Stimulated activated naive B cell treated with anti-CD40 and anti-IgM and Interleukin-4, amounts not matched to agents 10 μg/mL and 1 μg/mL and 100 μg/mL, for 72 hours (primary cell): ENCODE measurements at regions not wholly inside any gene's neighbourhood (a gene's known extent, or its start where the extent isn't known, plus 50 kb on each side); places are given as distances from the start of the nearest gene placed in this dataset.
A peak's percentile ranks its signal among the peaks of the same experiment; 100 is the strongest.

ENCODE experiments used
- ATAC-seq, 2 donors: fragments of 150-1000 bp; cut with Tn5 transposase; replicated peaks; 2 replicates each; pipeline ENCODE4 v1.10.0; 2021; ENCODE audit warnings: moderate library complexity in 1 of 2
- DNase-seq: peaks from one replicate; pipeline ENCODE4 v3.0.0; 2021
- H3K27ac Mint-ChIP-seq: one replicate; pipeline ENCODE4 v1.8.0; 2022; ENCODE audit warnings: mild to moderate bottlenecking, mixed read lengths
- H3K27me3 Mint-ChIP-seq, 2 donors: one replicate each; pipeline ENCODE4 v1.8.0; 2022; ENCODE audit warnings: mixed read lengths in 2 of 2
- H3K36me3 Mint-ChIP-seq, 2 donors: one replicate each; pipeline ENCODE4 v1.8.0; 2022; ENCODE audit warnings: mixed read lengths in 2 of 2, mild to moderate bottlenecking in 1 of 2
- H3K4me1 Mint-ChIP-seq, 2 donors: one replicate each; pipeline ENCODE4 v1.8.0; 2022; ENCODE audit warnings: mixed read lengths in 2 of 2, mild to moderate bottlenecking in 1 of 2
- H3K4me3 Mint-ChIP-seq, 2 donors: one replicate each; pipeline ENCODE4 v1.8.0; 2022; ENCODE audit warnings: mild to moderate bottlenecking in 2 of 2, mixed read lengths in 2 of 2, moderate library complexity in 1 of 2
- H3K9me3 Mint-ChIP-seq, 2 donors: one replicate each; pipeline ENCODE4 v1.8.0; 2022; ENCODE audit warnings: mixed read lengths in 2 of 2, mild to moderate bottlenecking in 1 of 2

DNA sequence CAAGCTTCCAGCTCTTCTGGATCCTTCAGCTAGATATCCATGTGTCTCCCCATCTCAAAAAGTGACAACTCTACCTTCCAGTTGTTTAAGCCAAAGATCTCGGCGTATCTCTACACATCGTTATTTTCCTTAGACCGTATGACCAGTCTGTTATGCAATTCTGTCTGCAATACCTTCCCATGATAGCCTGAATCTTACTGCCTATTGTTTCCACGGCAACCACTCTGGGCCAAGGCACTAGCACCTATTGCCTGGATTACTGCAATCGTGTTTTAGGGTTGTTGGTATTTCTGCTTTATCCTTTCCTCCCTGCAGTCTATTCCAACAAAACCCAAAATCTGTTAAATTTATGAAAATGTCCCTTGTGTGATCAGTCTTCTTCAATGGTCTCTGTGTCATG is 448.4 kb downstream of the MTRR start:
- ATAC-seq = no peak
- no peaks in the 10 kb centered on the region for H3K27me3 Mint-ChIP-seq
- H3K4me3 Mint-ChIP-seq = no peak overlapping the region
- H3K27ac Mint-ChIP-seq = no peak overlapping the region
- H3K4me1 Mint-ChIP-seq = no peaks in the 10 kb centered on the region
- no peak for DNase-seq
- H3K36me3 Mint-ChIP-seq = no peaks in the 10 kb centered on the region
- peaks cover 4 to 8% of the 10 kb centered on the region in 2 donors for H3K9me3 Mint-ChIP-seq

DNA sequence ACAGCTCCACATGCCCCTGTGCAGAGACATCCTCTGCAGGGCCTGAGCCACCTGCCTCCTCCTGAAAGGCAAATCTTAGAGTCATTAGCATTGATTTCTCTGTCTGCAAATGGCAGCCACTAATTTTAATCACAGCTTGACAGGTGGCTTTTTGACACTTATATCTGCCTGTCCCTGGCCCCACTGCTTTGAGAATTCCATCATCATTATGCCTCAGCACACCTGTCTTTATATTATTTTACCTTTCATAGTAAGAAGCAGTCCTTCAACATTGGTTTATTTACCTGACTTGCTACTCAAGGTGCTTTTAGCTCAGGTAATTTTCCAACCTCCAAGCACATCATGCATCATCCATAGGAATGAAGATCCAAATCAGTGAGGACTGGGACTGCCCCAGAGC is 451.3 kb downstream of the MTRR start:
- Mint-ChIP-seq H3K4me1 (no peaks in the 10 kb centered on the region), H3K36me3 (no peaks in the 10 kb centered on the region), H3K4me3 (no peak overlapping the region), H3K27ac (no peak overlapping the region), H3K9me3 (peaks cover 4 to 8% of the 10 kb centered on the region in 2 donors), H3K27me3 (no peaks in the 10 kb centered on the region)
- no peak for DNase-seq
- ATAC-seq = no peak

DNA sequence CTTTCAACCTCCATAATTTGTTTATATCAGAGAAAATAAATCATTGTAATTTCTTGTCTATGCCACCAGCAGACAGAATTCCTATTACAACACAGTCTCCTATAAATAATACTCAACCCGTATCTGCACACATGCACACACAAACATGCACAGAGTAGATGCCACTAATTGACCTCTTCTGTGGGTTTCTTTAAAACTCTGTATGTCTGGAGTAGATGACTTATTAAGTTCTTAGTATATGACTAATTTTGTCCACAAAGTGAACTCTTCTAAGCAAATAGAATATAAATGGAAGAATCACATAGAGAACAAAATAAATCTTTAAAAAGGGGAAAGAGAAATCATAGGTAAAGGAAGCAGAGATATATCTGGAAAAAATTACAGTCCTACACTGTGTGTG is 452.3 kb downstream of the MTRR start:
- Mint-ChIP-seq H3K36me3 (no peaks in the 10 kb centered on the region), H3K27ac (no peak overlapping the region), H3K4me3 (no peak overlapping the region), H3K4me1 (no peaks in the 10 kb centered on the region), H3K9me3 (peaks cover 4 to 8% of the 10 kb centered on the region in 2 donors), H3K27me3 (no peaks in the 10 kb centered on the region)
- ATAC-seq (no peak), DNase-seq (no peak)

DNA sequence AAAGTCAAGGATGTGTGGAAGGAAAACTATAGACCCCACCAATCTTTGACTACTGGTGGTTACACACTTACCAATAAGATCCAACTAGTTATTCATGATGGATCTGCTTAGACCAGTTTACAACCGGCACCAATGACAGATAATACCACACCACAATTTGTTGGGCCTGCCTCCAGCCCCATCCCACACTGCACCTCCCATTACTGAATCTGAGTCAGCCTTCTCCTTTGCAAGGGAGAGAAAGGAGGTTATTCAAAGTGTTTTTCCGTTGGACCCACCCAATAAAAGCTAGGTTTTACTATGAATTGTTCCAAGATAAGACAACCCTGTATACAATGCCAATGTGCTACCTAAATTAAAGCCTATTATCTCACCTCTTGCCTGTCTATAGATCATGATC is 453.5 kb downstream of the MTRR start:
- no peak for ATAC-seq
- Mint-ChIP-seq H3K4me1 (no peaks in the 10 kb centered on the region), H3K4me3 (no peak overlapping the region), H3K36me3 (no peaks in the 10 kb centered on the region), H3K27me3 (no peaks in the 10 kb centered on the region), H3K27ac (no peak overlapping the region), H3K9me3 (peaks cover 0 to 8% of the 10 kb centered on the region in 2 donors)
- DNase-seq = no peak

DNA sequence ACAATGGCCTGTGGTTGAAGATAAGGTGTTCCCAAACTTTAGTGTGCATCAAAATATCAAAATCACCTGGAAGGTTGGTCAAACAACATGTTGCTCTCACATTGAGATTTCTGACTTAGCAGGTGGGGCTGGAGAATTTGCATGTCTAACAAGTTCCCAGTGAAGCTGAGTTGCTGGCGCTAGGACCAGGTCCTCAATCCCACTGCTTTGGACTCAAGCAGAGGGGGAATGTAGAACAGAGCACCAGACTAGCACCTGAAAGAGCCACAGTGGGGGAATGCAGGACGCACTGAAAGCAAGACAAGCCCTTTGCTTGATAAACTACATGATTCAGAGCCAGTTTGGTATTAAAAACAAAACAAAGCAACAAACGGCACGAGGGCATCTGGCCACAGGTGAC is 458.1 kb downstream of the MTRR start:
- ATAC-seq (no peak), DNase-seq (no peak)
- H3K4me1 Mint-ChIP-seq = no peaks in the 10 kb centered on the region
- H3K4me3 Mint-ChIP-seq = no peak overlapping the region
- H3K27me3 Mint-ChIP-seq = peaks cover 0 to 6% of the 10 kb centered on the region in 2 donors
- no peak overlapping the region for H3K27ac Mint-ChIP-seq
- H3K36me3 Mint-ChIP-seq = no peaks in the 10 kb centered on the region
- H3K9me3 Mint-ChIP-seq = no peaks in the 10 kb centered on the region

DNA sequence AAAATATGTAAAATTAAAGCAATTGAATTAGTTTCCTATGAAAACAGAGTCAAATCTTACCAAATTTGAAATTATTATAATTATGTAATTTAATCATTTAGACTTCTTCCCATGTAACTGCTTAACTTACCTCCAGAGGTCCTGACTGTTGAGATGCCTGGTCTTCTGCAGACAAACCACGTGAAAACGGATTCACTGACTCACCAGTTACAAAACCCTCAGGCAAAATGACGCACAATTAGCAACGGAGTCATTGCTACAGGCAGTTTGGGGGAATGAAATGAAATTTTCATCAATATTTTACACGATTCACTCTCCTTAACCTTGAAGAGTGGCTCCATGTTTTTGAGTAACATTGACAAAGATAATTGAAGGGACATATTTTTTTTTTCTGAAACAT is 460.8 kb downstream of the MTRR start:
- Mint-ChIP-seq H3K36me3 (no peaks in the 10 kb centered on the region), H3K4me3 (no peak overlapping the region), H3K9me3 (no peaks in the 10 kb centered on the region), H3K4me1 (no peaks in the 10 kb centered on the region), H3K27ac (no peak overlapping the region), H3K27me3 (peaks cover 0 to 6% of the 10 kb centered on the region in 2 donors)
- ATAC-seq = no peak
- DNase-seq = no peak

DNA sequence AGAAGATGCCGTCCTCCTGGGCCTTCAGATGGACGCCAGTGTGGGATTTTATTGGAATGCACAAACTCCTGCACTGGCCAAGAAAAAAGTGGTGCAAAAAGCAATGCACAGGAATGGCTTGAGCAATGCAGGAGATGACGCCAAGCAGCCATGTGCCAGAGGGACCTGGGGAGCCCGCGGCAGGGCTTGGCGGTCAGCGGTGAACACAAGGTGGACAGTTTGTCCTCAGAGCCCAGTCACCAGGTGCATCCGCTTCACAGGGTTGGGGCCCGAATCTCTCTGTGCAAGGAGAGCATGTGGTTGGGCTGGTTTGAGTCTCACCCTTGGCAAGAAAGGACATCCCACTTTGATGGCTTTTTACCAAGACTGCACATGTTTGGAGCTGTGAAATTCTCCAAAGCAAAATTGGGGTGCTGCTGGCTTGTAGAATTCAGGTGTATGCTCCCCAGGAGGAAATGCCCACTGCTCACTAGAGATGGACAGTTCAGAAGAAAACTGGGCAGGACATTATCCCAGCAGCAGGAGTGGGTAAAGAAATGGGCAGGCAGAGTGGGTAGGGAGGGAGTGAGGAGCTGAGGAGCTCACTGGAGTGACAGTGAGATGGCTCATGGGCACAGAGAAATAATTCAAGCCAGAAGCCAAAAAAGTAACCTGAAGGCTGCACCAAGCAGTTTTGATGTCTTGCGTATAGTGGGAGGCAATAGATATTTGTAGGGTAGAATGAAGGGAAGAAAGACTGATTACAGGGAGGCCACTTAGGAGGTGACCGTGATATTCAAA is 463.9 kb downstream of the MTRR start:
- Mint-ChIP-seq H3K27ac (no peak overlapping the region), H3K36me3 (no peaks in the 10 kb centered on the region), H3K4me3 (no peak overlapping the region), H3K27me3 (peaks cover 0 to 4% of the 10 kb centered on the region in 2 donors), H3K9me3 (no peaks in the 10 kb centered on the region), H3K4me1 (no peaks in the 10 kb centered on the region)
- no peak for ATAC-seq
- no peak for DNase-seq

DNA sequence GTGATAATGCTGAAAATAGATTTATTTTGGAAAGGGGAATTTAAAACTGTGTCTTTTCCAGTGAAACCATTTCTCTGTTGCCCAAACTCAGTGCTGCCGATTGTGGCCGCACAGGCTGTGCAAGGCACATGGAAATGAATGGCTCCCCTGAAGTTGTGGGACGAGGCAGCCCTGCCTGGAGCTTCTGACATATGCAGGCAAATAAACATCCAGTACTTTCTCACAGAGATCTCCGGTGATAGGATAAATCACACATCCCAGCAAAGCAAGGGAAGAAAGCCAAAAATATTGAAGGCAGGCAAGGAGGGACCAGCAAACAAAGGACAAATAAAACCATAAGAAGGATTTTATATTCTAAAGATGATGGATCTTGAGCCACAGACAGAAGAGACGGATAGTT is 464.5 kb downstream of the MTRR start:
- Mint-ChIP-seq H3K36me3 (no peaks in the 10 kb centered on the region), H3K4me3 (no peak overlapping the region), H3K27me3 (no peaks in the 10 kb centered on the region), H3K27ac (no peak overlapping the region), H3K9me3 (no peaks in the 10 kb centered on the region), H3K4me1 (no peaks in the 10 kb centered on the region)
- no peak for DNase-seq
- ATAC-seq = no peak

DNA sequence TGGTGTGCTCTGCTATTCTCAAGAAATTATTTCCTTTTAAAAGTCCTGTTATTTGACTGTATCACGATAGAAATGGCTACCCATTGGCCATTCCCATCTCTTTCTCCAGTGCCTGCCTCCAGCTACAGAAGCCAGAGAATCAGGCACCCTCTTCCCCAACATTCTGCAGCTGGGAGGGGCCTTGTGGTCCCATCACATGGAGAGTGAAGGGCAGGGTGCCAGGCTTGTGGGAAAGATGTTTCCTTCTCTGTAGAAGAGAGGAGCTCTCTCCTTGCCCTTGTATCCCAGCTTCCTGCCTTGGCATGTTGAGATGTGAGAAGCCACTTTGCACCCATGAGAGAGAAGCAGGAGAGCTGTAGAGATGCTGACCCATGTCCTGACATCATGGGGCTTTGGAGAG is 465.0 kb downstream of the MTRR start:
- H3K9me3 Mint-ChIP-seq = no peaks in the 10 kb centered on the region
- no peak overlapping the region for H3K4me3 Mint-ChIP-seq
- ATAC-seq (no peak), DNase-seq (no peak)
- no peaks in the 10 kb centered on the region for H3K36me3 Mint-ChIP-seq
- H3K4me1 Mint-ChIP-seq = no peaks in the 10 kb centered on the region
- H3K27me3 Mint-ChIP-seq = no peaks in the 10 kb centered on the region
- H3K27ac Mint-ChIP-seq = no peak overlapping the region

DNA sequence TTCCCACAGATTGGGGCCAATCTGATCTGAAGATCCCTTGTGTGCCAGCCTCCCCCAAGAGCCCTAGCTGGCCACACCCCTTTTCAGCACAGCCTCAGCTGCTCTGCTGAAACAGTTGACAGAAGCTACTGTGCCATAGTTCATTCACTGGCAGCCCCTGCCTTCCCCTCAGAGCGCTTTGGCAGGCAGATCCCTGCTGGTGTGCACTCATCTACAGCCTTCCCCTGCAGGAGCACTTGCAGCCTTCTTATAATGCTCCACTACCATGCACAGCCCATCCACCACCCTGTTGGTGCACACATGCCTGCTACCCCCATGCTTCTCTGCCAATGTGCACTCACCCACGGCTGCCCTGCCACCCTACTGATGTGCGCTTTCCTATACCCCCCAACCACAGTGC is 471.3 kb downstream of the MTRR start:
- ATAC-seq = no peak
- H3K9me3 Mint-ChIP-seq = peaks cover under 1 to 2% of the 10 kb centered on the region in 2 donors
- no peak for DNase-seq
- H3K27me3 Mint-ChIP-seq = peaks cover 0 to 5% of the 10 kb centered on the region in 2 donors
- no peaks in the 10 kb centered on the region for H3K36me3 Mint-ChIP-seq
- H3K27ac Mint-ChIP-seq = no peak overlapping the region
- H3K4me1 Mint-ChIP-seq = peaks cover 0 to 4% of the 10 kb centered on the region in 2 donors
- H3K4me3 Mint-ChIP-seq = no peak overlapping the region

DNA sequence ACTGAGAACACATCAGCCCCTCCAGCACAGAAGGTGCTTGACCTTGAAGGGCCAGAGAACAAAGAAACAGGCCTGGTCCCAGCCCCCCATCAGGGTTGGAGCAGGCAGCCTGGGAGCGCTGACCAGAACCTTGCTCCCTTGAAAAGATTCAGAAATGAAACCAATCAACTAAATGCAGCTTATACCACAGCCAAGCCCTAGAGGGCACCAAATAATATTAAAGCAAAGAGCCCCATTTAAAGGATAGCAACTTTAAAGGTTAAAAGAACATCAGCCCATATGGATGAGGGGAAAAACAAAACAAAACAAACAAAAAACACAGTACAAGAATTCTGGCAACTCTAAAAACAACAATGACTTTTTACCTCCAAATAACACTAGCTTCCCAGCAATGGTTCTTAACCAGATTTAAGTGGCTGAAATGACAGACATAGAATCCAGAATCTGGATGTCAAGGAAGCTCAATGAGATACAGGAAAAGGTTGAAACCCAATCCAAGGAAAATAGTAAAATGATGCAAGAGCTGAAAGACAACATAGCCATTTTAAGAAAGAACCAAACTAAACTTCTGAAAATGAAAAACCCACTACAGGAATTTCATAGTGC is 471.9 kb downstream of the MTRR start:
- peaks cover 0 to 5% of the 10 kb centered on the region in 2 donors for H3K27me3 Mint-ChIP-seq
- H3K36me3 Mint-ChIP-seq = no peaks in the 10 kb centered on the region
- no peak for DNase-seq
- peak; percentile 45 for ATAC-seq
- no peak overlapping the region for H3K27ac Mint-ChIP-seq
- H3K4me1 Mint-ChIP-seq = peaks cover 0 to 4% of the 10 kb centered on the region in 2 donors
- H3K9me3 Mint-ChIP-seq = peaks cover 2 to 4% of the 10 kb centered on the region in 2 donors
- no peak overlapping the region for H3K4me3 Mint-ChIP-seq

DNA sequence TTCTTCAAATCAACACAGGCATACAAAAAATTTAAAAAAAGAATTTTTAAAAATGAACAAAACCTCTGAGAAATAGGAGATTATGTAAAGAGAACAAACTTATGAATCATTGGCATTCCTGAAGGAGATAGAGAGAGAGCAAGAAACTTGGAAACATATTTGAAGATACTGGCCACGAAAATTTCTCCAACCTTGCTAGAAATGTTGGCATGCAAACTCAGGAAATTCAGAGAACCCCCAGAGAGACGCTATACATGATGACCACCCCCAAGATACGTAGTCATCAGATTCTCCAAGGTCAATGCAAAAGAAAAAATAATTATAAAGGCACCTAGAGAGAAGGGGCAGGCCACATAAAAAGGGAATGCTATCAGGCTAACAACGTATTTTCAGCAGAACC is 472.5 kb downstream of the MTRR start:
- Mint-ChIP-seq H3K4me3 (no peak overlapping the region), H3K36me3 (no peaks in the 10 kb centered on the region), H3K27ac (no peak overlapping the region), H3K4me1 (peaks cover 0 to 4% of the 10 kb centered on the region in 2 donors), H3K27me3 (peaks cover 0 to 5% of the 10 kb centered on the region in 2 donors), H3K9me3 (peaks cover 2 to 4% of the 10 kb centered on the region in 2 donors)
- DNase-seq = no peak
- ATAC-seq = no peak

DNA sequence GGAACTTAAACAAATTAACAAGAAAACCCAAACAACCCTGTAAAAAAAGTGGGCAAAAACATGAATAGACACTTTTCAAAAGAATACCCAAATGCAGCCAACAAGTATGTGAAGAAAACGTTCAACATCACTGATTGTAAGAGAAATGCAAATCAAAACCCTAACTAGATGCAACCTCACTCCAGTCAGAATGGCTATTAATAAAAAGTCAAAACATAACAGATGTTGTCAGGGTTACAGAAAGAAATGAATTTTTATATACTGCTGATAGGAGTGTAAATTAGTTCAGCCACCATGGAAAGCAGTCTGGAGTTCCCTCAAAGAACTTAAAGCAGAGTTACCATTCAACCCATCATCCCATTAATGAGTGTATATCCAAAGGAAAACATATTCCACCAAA is 479.0 kb downstream of the MTRR start:
- Mint-ChIP-seq H3K36me3 (no peaks in the 10 kb centered on the region), H3K4me1 (peaks cover 0 to 8% of the 10 kb centered on the region in 2 donors), H3K27ac (no peak overlapping the region), H3K27me3 (peaks cover 0 to 5% of the 10 kb centered on the region in 2 donors), H3K9me3 (peaks cover 1 to 8% of the 10 kb centered on the region in 2 donors), H3K4me3 (no peak overlapping the region)
- ATAC-seq = no peak
- DNase-seq = no peak

DNA sequence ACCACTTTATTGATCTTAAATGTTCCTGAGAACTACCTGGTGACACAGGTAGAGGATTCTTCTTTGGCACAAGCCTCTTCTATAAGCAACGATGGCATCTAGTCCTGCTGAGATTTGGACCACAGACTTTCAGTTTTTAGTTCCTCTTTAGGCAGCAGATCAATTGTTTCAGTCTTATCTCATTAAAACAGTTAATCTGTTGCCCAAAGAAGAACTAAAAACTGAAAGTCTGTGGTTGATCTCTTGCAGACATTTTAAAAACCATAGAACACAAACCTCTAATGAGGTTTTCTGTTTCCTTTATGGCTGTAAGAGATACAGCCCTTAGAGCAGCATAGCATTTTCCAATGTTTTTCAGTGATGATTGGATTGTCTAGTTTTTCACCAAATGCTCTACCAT is 480.9 kb downstream of the MTRR start:
- Mint-ChIP-seq H3K27me3 (peaks cover 0 to 5% of the 10 kb centered on the region in 2 donors), H3K36me3 (no peaks in the 10 kb centered on the region), H3K27ac (no peak overlapping the region), H3K4me3 (no peak overlapping the region), H3K4me1 (peaks cover 0 to 8% of the 10 kb centered on the region in 2 donors), H3K9me3 (peaks cover 1 to 8% of the 10 kb centered on the region in 2 donors)
- ATAC-seq (peak; percentile 93 to 96), DNase-seq (no peak)

DNA sequence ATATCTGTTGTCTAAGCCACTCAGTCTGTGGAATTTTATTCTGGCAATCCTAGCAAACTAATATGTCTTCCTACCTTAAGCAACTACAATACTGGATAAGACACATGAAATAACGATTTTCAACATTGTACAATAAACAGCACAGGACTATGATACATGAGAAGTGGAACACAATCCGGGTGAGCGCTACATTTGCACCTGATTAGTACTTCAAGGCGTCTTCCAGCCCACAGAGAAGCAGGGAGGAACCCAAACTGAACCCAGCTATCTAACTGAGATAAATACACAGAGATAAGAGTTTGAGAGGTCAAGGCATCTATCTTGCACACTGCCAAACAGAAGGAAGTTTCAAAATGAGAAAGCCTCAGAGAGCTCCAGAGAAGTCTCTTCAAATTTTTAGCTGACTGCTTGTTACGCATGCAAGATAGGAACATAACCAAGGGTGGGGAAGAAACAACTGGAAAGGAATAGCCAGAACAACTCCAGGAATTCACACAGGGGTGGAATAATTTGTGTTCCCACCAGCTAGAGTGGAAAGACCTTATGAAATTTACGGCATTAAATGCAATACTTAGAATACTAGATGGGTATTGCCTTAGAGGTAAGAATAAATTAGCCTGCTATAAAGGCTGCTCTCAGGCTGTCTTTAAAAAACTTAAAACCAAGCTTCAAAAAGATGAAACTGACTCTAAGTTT is 481.8 kb downstream of the MTRR start:
- Mint-ChIP-seq H3K27ac (no peak overlapping the region), H3K9me3 (peaks cover 1 to 4% of the 10 kb centered on the region in 2 donors), H3K4me1 (peaks cover 0 to 8% of the 10 kb centered on the region in 2 donors), H3K4me3 (no peak overlapping the region), H3K27me3 (peaks cover 0 to 5% of the 10 kb centered on the region in 2 donors), H3K36me3 (no peaks in the 10 kb centered on the region)
- ATAC-seq (no peak), DNase-seq (no peak)
